ENCODE measurements at regions not wholly inside any gene's neighbourhood (a gene's known extent, or its start where the extent isn't known, plus 50 kb on each side); places are given as distances from the start of the nearest gene placed in this dataset.
A peak's percentile ranks its signal among the peaks of the same experiment; 100 is the strongest.

GRCh38 chr19:31513841-31514240, 164.6 kb upstream of the TSHZ3 start (continued):
- TF ChIP-seq ZNF302 (CRISPR knock-in tag; IDR thresholded peaks at IDR 0.05) (no peak), E2F6 (IDR thresholded peaks at IDR 0.05; ENCODE audit: borderline replicate concordance, low read depth) (no peak), PBX3 (IDR thresholded peaks at IDR 0.05) (no peak), BHLHE40 (IDR thresholded peaks at IDR 0.05; ENCODE audit: low read depth, low read length) (no peak), HES2 (IDR thresholded peaks at IDR 0.05) (no peak), FOSB (CRISPR knock-in tag; IDR thresholded peaks at IDR 0.05) (no peak), CEBPB (IDR thresholded peaks at IDR 0.05) (no peak), CHD4 (IDR thresholded peaks at IDR 0.05; ENCODE audit: borderline replicate concordance) (no peak), CHD2 (IDR thresholded peaks at IDR 0.05; ENCODE audit: low read length, partially characterized antibody) (no peak)

GRCh38 chr19:31515931-31516330, 166.7 kb upstream of the TSHZ3 start:
- CTCF ChIA-PET = interaction anchor here (1.8 kb wide), 1 partner anchor 12 kb away, joined by 5 read pairs; no protein-coding TSS in a partner anchor
- TF ChIP-seq CEBPB (IDR thresholded peaks at IDR 0.05) (peak; percentile 70 to 84; a peak in 3 of 4 replicates), JUN (IDR thresholded peaks at IDR 0.05) (no peak)
- peaks cover 15% of the 10 kb centered on the region for H3K9me3 ChIP-seq
- FAIRE-seq (no peak), ATAC-seq (no peak), DNase-seq (ENCODE audit: low read depth in 1 of 2, low spot score in 1 of 2) (no peak)
- WGBS (ENCODE audit: missing lambda C conversion rate) = 47% methylated on average over 18 of the region's 18 CpGs
- H3K4me2 ChIP-seq = no peak overlapping the region
- no peak overlapping the region for H3K27ac ChIP-seq
- no peaks in the 10 kb centered on the region for H3K4me1 ChIP-seq
- POLR2A ChIA-PET = no interaction called here
- H3K4me3 ChIP-seq = no peak overlapping the region

GRCh38 chr19:31516756-31517155, 167.5 kb upstream of the TSHZ3 start:
- peaks cover 17% of the 10 kb centered on the region for H3K9me3 ChIP-seq
- H3K4me2 ChIP-seq = no peak overlapping the region
- no peaks in the 10 kb centered on the region for H3K4me1 ChIP-seq
- FAIRE-seq = no peak
- no peak overlapping the region for H3K27ac ChIP-seq
- no peak for ATAC-seq
- no peak overlapping the region for H3K4me3 ChIP-seq
- TF ChIP-seq HES2 (IDR thresholded peaks at IDR 0.05) (no peak), POLR2A (IDR thresholded peaks at IDR 0.05; ENCODE audit: low read length) (no peak), E2F6 (IDR thresholded peaks at IDR 0.05; ENCODE audit: borderline replicate concordance, low read depth) (no peak), NPAS2 (CRISPR knock-in tag; IDR thresholded peaks at IDR 0.05; ENCODE audit: borderline replicate concordance) (no peak), EP300 (IDR thresholded peaks at IDR 0.05) (no peak), RNF2 (IDR thresholded peaks at IDR 0.05; ENCODE audit: borderline replicate concordance, low read depth) (no peak), CTCF (IDR thresholded peaks at IDR 0.05) (no peak), HMGXB4 (CRISPR knock-in tag; IDR thresholded peaks at IDR 0.05; ENCODE audit: borderline replicate concordance) (no peak), PHF8 (IDR thresholded peaks at IDR 0.05; ENCODE audit: borderline replicate concordance, low read depth) (no peak), SREBF2 (IDR thresholded peaks at IDR 0.05) (no peak), MAX (IDR thresholded peaks at IDR 0.05) (no peak), CHD2 (IDR thresholded peaks at IDR 0.05; ENCODE audit: low read length, partially characterized antibody) (no peak), FOXS1 (CRISPR knock-in tag; IDR thresholded peaks at IDR 0.05) (no peak), HOXB5 (CRISPR knock-in tag; IDR thresholded peaks at IDR 0.05) (no peak), HOXB13 (CRISPR knock-in tag; IDR thresholded peaks at IDR 0.05; ENCODE audit: low read depth) (no peak), RAD21 (conservative IDR thresholded peaks at IDR 0.05 in 1 of 2, IDR thresholded peaks at IDR 0.05 in 1 of 2) (no peak), JUNB (IDR thresholded peaks at IDR 0.05) (no peak)
- ChIA-PET POLR2A (no interaction called here), CTCF (interaction anchor here (1.8 kb wide), 1 partner anchor 11 kb away, joined by 5 read pairs; no protein-coding TSS in a partner anchor)
- DNase-seq (ENCODE audit: low read depth in 1 of 2, low spot score in 1 of 2) = no peak
- 14% methylated on average over 9 of the region's 9 CpGs for WGBS (ENCODE audit: missing lambda C conversion rate)

Data from A549 (cell line).